ENCODE measurements at regions not wholly inside any gene's neighbourhood (a gene's known extent, or its start where the extent isn't known, plus 50 kb on each side); places are given as distances from the start of the nearest gene placed in this dataset.
A peak's percentile ranks its signal among the peaks of the same experiment; 100 is the strongest.

DNA sequence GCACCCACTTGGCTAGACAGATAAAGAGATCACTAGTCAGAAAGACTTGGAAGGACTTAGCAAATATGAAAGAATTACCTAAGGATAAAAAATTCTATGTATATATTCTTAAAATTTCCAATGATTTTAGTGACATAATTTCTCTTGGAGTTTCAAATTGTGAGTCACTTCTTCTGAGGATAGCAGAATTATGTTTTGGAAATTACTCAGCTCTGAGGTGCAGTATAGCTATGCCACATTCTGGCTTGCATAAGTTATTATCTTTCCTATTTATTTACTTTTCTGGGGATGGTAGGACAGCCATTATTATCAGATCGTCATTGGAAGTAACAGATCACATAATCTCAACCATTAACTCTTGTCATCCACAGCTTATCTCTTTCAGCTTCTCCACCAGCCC is 853.5 kb downstream of the TRIML1 start:
- H3K9me3 ChIP-seq (replicated peaks; ENCODE audit: insufficient read depth, low read length), result no peaks in the 10 kb centered on the region

DNA sequence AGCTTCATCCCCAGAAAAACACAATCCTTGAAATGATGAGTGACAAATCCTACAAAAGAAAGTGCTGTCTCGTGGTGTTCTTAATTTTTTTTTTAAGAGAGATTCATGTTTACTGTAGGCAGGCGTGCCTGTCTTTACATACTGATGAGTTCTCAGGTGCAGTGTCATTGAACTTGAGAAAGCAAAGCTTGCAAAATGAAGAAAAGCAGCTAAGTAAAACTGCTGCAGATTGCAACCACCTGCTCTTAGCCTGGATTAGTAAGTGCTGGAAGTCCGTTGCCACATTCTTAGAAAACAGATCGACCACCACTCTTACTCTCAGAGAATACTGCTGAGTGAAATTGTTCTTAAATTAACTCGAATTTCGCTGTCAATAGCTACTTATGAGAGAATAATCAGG is 854.6 kb downstream of the TRIML1 start:
- DNase-seq, result peak; percentile 72
- Histone ChIP-seq H2AFZ (ENCODE audit: low read length) (no peak overlapping the region), H3K36me3 (replicated peaks; ENCODE audit: insufficient read depth, low read length) (no peaks in the 10 kb centered on the region), H3K9ac (ENCODE audit: low read length) (no peak overlapping the region; the same call in 1 of the 2 replicates), H4K20me1 (ENCODE audit: insufficient read depth, low read length) (no peaks in the 10 kb centered on the region), H3K4me2 (ENCODE audit: low read depth, low read length) (peak overlapping the region; percentile 28; the same call in 1 of the 2 replicates), H3K4me3 (ENCODE audit: low read length) (no peak overlapping the region; the same call in 1 of the 2 replicates), H3K9me2 (replicated peaks; ENCODE audit: insufficient read depth, low read length) (no peaks in the 10 kb centered on the region), H3K27me3 (replicated peaks; ENCODE audit: insufficient read depth, low read length) (no peaks in the 10 kb centered on the region), H3F3A (ENCODE audit: insufficient read depth, low read length) (no peaks in the 10 kb centered on the region), H3K79me2 (ENCODE audit: low read length) (no peaks in the 10 kb centered on the region), H3K9me3 (replicated peaks; ENCODE audit: insufficient read depth, low read length) (no peaks in the 10 kb centered on the region), H3K4me1 (ENCODE audit: low read length) (peaks cover 7% of the 10 kb centered on the region), H3K27ac (ENCODE audit: low read length) (peak overlapping the region; percentile 14; the same call in 1 of the 2 replicates)
- TF ChIP-seq EZH2 (optimal IDR thresholded peaks at IDR 0.05; ENCODE audit: low read depth, low read length) (no peak), EZH2phosphoT487 (IDR thresholded peaks at IDR 0.05; ENCODE audit: low read length) (no peak)
- TF ChIP-seq, protein P1, sequence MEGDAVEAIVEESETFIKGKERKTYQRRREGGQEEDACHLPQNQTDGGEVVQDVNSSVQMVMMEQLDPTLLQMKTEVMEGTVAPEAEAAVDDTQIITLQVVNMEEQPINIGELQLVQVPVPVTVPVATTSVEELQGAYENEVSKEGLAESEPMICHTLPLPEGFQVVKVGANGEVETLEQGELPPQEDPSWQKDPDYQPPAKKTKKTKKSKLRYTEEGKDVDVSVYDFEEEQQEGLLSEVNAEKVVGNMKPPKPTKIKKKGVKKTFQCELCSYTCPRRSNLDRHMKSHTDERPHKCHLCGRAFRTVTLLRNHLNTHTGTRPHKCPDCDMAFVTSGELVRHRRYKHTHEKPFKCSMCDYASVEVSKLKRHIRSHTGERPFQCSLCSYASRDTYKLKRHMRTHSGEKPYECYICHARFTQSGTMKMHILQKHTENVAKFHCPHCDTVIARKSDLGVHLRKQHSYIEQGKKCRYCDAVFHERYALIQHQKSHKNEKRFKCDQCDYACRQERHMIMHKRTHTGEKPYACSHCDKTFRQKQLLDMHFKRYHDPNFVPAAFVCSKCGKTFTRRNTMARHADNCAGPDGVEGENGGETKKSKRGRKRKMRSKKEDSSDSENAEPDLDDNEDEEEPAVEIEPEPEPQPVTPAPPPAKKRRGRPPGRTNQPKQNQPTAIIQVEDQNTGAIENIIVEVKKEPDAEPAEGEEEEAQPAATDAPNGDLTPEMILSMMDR (IDR thresholded peaks at IDR 0.05; ENCODE audit: low read length), result no peak

More for the DNA sequence above, 853.5 kb downstream of the TRIML1 start:
- H3F3A ChIP-seq (ENCODE audit: insufficient read depth, low read length), result no peaks in the 10 kb centered on the region
- TF ChIP-seq EZH2 (optimal IDR thresholded peaks at IDR 0.05; ENCODE audit: low read depth, low read length) (no peak), EZH2phosphoT487 (IDR thresholded peaks at IDR 0.05; ENCODE audit: low read length) (no peak)
- TF ChIP-seq, protein P1 (IDR thresholded peaks at IDR 0.05; ENCODE audit: low read length), result no peak
- no peaks in the 10 kb centered on the region for H3K9me2 ChIP-seq (replicated peaks; ENCODE audit: insufficient read depth, low read length)
- DNase-seq, result no peak
- H3K4me1 ChIP-seq (ENCODE audit: low read length), result peaks cover 7% of the 10 kb centered on the region
- H3K9ac ChIP-seq (ENCODE audit: low read length), result no peak overlapping the region
- no peak overlapping the region for H3K4me2 ChIP-seq (ENCODE audit: low read depth, low read length)
- no peak overlapping the region for H3K27ac ChIP-seq (ENCODE audit: low read length)
- no peaks in the 10 kb centered on the region for H3K36me3 ChIP-seq (replicated peaks; ENCODE audit: insufficient read depth, low read length)
- no peak overlapping the region for H2AFZ ChIP-seq (ENCODE audit: low read length)
- no peaks in the 10 kb centered on the region for H3K79me2 ChIP-seq (ENCODE audit: low read length)
- H4K20me1 ChIP-seq (ENCODE audit: insufficient read depth, low read length), result no peaks in the 10 kb centered on the region
- no peak overlapping the region for H3K4me3 ChIP-seq (ENCODE audit: low read length)
- H3K27me3 ChIP-seq (replicated peaks; ENCODE audit: insufficient read depth, low read length), result no peaks in the 10 kb centered on the region

DNA sequence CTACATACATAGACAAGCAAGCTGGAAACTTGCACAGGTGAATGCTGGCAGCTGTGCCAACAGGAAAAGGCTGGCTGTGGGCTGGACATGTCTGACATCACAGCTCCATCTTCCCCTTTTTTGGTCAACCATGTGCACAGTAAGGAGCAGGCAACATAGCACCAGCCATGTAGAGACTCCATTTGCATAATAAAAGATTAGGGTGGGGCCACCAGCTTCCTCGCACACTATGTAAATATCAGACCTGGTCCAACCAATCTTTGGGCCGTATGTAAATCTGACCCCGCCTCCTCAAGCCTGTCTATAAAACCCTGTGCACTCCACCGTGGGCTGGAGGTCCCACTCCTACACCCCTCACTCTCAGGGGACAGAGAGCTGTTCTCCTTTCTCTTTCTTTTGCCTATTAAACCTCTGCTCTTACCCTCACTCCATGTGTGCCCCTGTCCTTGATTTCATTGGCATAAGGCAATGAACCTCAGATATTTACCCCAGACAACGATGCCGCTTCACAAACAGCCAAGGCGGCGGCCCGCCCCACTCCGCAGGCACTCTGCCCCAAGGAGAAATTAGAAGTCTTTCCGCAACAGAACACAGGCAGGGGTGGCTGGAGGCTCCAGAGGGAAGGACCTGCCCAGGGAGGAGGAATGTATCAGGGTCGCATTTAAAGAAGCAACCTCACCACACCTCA is 862.2 kb downstream of the TRIML1 start:
- no peak overlapping the region for H3K9ac ChIP-seq (ENCODE audit: low read length)
- H4K20me1 ChIP-seq (ENCODE audit: insufficient read depth, low read length), result no peaks in the 10 kb centered on the region
- no peaks in the 10 kb centered on the region for H3F3A ChIP-seq (ENCODE audit: insufficient read depth, low read length)
- H3K4me3 ChIP-seq (ENCODE audit: low read length), result no peak overlapping the region
- H3K4me2 ChIP-seq (ENCODE audit: low read depth, low read length), result no peak overlapping the region
- H3K9me3 ChIP-seq (replicated peaks; ENCODE audit: insufficient read depth, low read length), result no peaks in the 10 kb centered on the region
- no peak overlapping the region for H2AFZ ChIP-seq (ENCODE audit: low read length)
- no peaks in the 10 kb centered on the region for H3K4me1 ChIP-seq (ENCODE audit: low read length)
- H3K27ac ChIP-seq (ENCODE audit: low read length), result no peak overlapping the region
- TF ChIP-seq EZH2 (optimal IDR thresholded peaks at IDR 0.05; ENCODE audit: low read depth, low read length), result no peak
- no peak for TF ChIP-seq EZH2phosphoT487 (IDR thresholded peaks at IDR 0.05; ENCODE audit: low read length)
- TF ChIP-seq, protein P1 (IDR thresholded peaks at IDR 0.05; ENCODE audit: low read length), result no peak
- no peaks in the 10 kb centered on the region for H3K27me3 ChIP-seq (replicated peaks; ENCODE audit: insufficient read depth, low read length)
- no peaks in the 10 kb centered on the region for H3K36me3 ChIP-seq (replicated peaks; ENCODE audit: insufficient read depth, low read length)
- no peak for DNase-seq
- H3K79me2 ChIP-seq (ENCODE audit: low read length), result no peaks in the 10 kb centered on the region
- no peaks in the 10 kb centered on the region for H3K9me2 ChIP-seq (replicated peaks; ENCODE audit: insufficient read depth, low read length)
